BLaER1 (cell line): ENCODE measurements at regions not wholly inside any gene's neighbourhood (a gene's known extent, or its start where the extent isn't known, plus 50 kb on each side); places are given as distances from the start of the nearest gene placed in this dataset.

Experiments used
- H3K27ac ChIP-seq: shearing (Covaris generic); formaldehyde crosslinking; 2 replicates; pipeline ENCODE4 v1.8.1; 2022
- H3K27me3 ChIP-seq: shearing (Covaris generic); formaldehyde crosslinking; 2 replicates; pipeline ENCODE4 v1.8.1; 2022
- H3K36me3 ChIP-seq: shearing (Covaris generic); formaldehyde crosslinking; 2 replicates; pipeline ENCODE4 v1.8.1; 2022
- H3K4me1 ChIP-seq: shearing (Covaris generic); formaldehyde crosslinking; 2 replicates; pipeline ENCODE4 v1.8.1; 2022
- H3K4me2 ChIP-seq: shearing (Covaris generic); formaldehyde crosslinking; 2 replicates; pipeline ENCODE4 v1.8.1; 2022
- H3K4me3 ChIP-seq: shearing (Covaris generic); formaldehyde crosslinking; 2 replicates; pipeline ENCODE4 v1.8.1; 2022
- H3K9ac ChIP-seq: shearing (Covaris generic); formaldehyde crosslinking; 2 replicates; pipeline ENCODE4 v1.8.1; 2022
- H3K9me3 ChIP-seq: shearing (Covaris generic); formaldehyde crosslinking; 2 replicates; pipeline ENCODE4 v1.8.1; 2022
- H4K20me1 ChIP-seq: shearing (Covaris generic); formaldehyde crosslinking; 2 replicates; pipeline ENCODE4 v1.8.1; 2022
- Cebpa-rat ChIP-seq: shearing (Covaris generic); IDR thresholded peaks from 2 replicates; pipeline ENCODE4 v1.8.1; 2022

GRCh38 chr21:40931197-40931596, 84.2 kb upstream of the DSCAM start:
- Histone ChIP-seq H3K9me3 (peaks cover 30% of the 10 kb centered on the region), H4K20me1 (no peaks in the 10 kb centered on the region), H3K4me1 (no peaks in the 10 kb centered on the region), H3K36me3 (no peaks in the 10 kb centered on the region), H3K27ac (no peak overlapping the region), H3K9ac (no peak overlapping the region), H3K4me3 (no peak overlapping the region), H3K4me2 (no peak overlapping the region), H3K27me3 (no peaks in the 10 kb centered on the region)
- no peak for TF ChIP-seq Cebpa-rat

DNA sequence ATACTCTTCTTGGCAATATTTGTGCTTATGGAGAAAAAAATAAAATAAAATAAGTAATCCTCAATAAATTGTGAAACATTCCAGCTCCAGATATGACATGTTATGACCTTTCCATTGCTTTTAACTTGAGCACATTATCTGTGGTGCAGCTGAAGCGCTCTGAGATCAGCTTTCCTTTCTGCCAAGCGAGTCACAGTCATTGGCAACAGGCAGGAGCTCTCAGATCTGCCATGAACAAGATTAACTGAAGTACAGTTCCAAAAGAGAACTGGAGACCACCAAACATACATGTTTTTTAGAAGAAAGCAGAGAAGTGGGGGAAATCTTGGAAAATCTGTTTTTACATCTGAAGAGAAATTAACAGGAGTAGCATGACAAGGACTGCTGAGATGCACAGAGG, 89.2 kb upstream of the DSCAM start:
- no peak for TF ChIP-seq Cebpa-rat
- Histone ChIP-seq H3K27ac (no peak overlapping the region), H3K4me3 (no peak overlapping the region), H3K36me3 (no peaks in the 10 kb centered on the region), H3K4me2 (no peak overlapping the region), H3K9ac (no peak overlapping the region), H4K20me1 (no peaks in the 10 kb centered on the region), H3K9me3 (no peaks in the 10 kb centered on the region), H3K27me3 (no peaks in the 10 kb centered on the region), H3K4me1 (no peaks in the 10 kb centered on the region)

- H3K4me1 ChIP-seq = no peaks in the 10 kb centered on the region
- no peaks in the 10 kb centered on the region for H3K27me3 ChIP-seq
- no peak overlapping the region for H3K9ac ChIP-seq
- no peaks in the 10 kb centered on the region for H3K9me3 ChIP-seq
- no peak for TF ChIP-seq Cebpa-rat
- H3K4me3 ChIP-seq = no peak overlapping the region
- H3K4me2 ChIP-seq = no peak overlapping the region
- no peak overlapping the region for H3K27ac ChIP-seq
- no peaks in the 10 kb centered on the region for H3K36me3 ChIP-seq
- no peaks in the 10 kb centered on the region for H4K20me1 ChIP-seq
Measured at GRCh38 chr21:40936771-40937261, 89.9 kb upstream of the DSCAM start.

- Histone ChIP-seq H3K4me3 (no peak overlapping the region), H3K27ac (no peak overlapping the region), H3K27me3 (no peaks in the 10 kb centered on the region), H3K9ac (no peak overlapping the region), H4K20me1 (no peaks in the 10 kb centered on the region), H3K9me3 (no peaks in the 10 kb centered on the region), H3K36me3 (no peaks in the 10 kb centered on the region), H3K4me2 (no peak overlapping the region), H3K4me1 (no peaks in the 10 kb centered on the region)
- no peak for TF ChIP-seq Cebpa-rat
Measured at GRCh38 chr21:40938078-40938477, 91.1 kb upstream of the DSCAM start.

- H3K4me1 ChIP-seq = no peaks in the 10 kb centered on the region
- no peak overlapping the region for H3K4me2 ChIP-seq
- H3K9ac ChIP-seq = no peak overlapping the region
- TF ChIP-seq Cebpa-rat = no peak
- no peaks in the 10 kb centered on the region for H3K9me3 ChIP-seq
- no peaks in the 10 kb centered on the region for H3K27me3 ChIP-seq
- H3K4me3 ChIP-seq = no peak overlapping the region
- no peaks in the 10 kb centered on the region for H4K20me1 ChIP-seq
- H3K36me3 ChIP-seq = no peaks in the 10 kb centered on the region
- H3K27ac ChIP-seq = no peak overlapping the region
Measured at GRCh38 chr21:40938611-40939010, 91.7 kb upstream of the DSCAM start.

GRCh38 chr21:40947713-40948112, 100.8 kb upstream of the DSCAM start:
- Histone ChIP-seq H3K27me3 (no peaks in the 10 kb centered on the region), H3K9me3 (no peaks in the 10 kb centered on the region; the same call in 1 of the 2 replicates), H3K4me1 (no peaks in the 10 kb centered on the region), H3K36me3 (no peaks in the 10 kb centered on the region), H3K9ac (no peak overlapping the region), H3K4me2 (no peak overlapping the region), H3K4me3 (no peak overlapping the region), H3K27ac (no peak overlapping the region), H4K20me1 (no peaks in the 10 kb centered on the region)
- no peak for TF ChIP-seq Cebpa-rat

GRCh38 chr21:40950970-40951369, 104.0 kb upstream of the DSCAM start:
- no peak for TF ChIP-seq Cebpa-rat
- Histone ChIP-seq H3K27me3 (0 out of 2 replicates have a peak, but pooled peaks cover 2% of the 10 kb centered on the region), H3K4me2 (no peak overlapping the region), H3K36me3 (no peaks in the 10 kb centered on the region), H4K20me1 (no peaks in the 10 kb centered on the region), H3K4me1 (no peaks in the 10 kb centered on the region), H3K9ac (no peak overlapping the region), H3K27ac (no peak overlapping the region), H3K4me3 (no peak overlapping the region), H3K9me3 (no peaks in the 10 kb centered on the region)

GRCh38 chr21:40952551-40953323, 105.8 kb upstream of the DSCAM start:
- H3K9me3 ChIP-seq = no peaks in the 10 kb centered on the region
- no peak overlapping the region for H3K4me3 ChIP-seq
- H3K27ac ChIP-seq = no peak overlapping the region
- 0 out of 2 replicates have a peak, but pooled peaks cover 3% of the 10 kb centered on the region for H3K27me3 ChIP-seq
- no peak overlapping the region for H3K9ac ChIP-seq
- H3K4me2 ChIP-seq = no peak overlapping the region
- no peak for TF ChIP-seq Cebpa-rat
- H4K20me1 ChIP-seq = no peaks in the 10 kb centered on the region
- no peaks in the 10 kb centered on the region for H3K4me1 ChIP-seq
- H3K36me3 ChIP-seq = no peaks in the 10 kb centered on the region

DNA sequence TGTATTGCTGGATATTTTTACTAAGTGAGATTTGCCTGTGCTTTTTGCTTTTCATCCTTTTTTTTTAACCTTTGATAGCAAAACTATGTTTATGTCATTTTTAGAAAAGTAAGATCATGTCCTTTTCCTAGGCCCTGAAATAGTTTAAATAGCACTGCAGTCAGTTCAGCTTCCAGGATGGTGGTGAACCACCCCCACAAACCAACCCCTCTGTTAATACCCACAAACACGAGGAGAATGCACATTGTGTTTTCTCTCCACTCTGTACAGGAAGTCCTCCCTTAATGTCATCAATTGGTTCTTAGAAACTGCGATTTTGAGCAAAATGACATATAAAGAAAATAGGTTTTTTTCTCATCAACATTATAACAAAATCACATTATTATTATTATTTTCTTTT, 117.7 kb upstream of the DSCAM start:
- Histone ChIP-seq H3K27me3 (no peaks in the 10 kb centered on the region), H4K20me1 (no peaks in the 10 kb centered on the region), H3K9me3 (no peaks in the 10 kb centered on the region), H3K27ac (no peak overlapping the region), H3K36me3 (no peaks in the 10 kb centered on the region), H3K4me3 (no peak overlapping the region), H3K9ac (no peak overlapping the region), H3K4me1 (no peaks in the 10 kb centered on the region), H3K4me2 (no peak overlapping the region)
- TF ChIP-seq Cebpa-rat = no peak

DNA sequence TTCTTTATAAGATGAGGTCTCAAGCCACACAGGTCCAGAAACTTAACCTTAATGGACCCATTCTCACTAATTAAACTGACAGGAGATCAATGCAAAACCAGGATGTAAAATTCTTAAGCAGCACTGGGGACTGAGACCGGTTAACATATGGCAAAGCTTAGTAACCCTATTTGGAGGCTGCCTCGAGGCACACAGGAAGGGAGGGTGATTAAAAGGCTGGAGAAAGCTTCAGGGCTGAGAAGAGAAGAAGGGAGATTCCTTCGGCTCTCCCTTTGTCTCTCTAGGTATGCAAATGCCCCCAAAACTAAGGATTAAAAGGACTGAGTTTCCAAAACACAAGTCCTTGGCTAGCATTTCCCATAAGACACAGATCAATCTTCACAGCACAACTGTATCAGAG, 120.8 kb upstream of the DSCAM start:
- no peak for TF ChIP-seq Cebpa-rat
- Histone ChIP-seq H3K4me2 (no peak overlapping the region), H3K36me3 (no peaks in the 10 kb centered on the region), H3K4me1 (no peaks in the 10 kb centered on the region), H3K4me3 (no peak overlapping the region), H3K27ac (no peak overlapping the region), H3K9me3 (no peaks in the 10 kb centered on the region), H3K9ac (no peak overlapping the region), H3K27me3 (no peaks in the 10 kb centered on the region), H4K20me1 (no peaks in the 10 kb centered on the region)
